ENCODE measurements at regions not wholly inside any gene's neighbourhood (a gene's known extent, or its start where the extent isn't known, plus 50 kb on each side); places are given as distances from the start of the nearest gene placed in this dataset.

DNA sequence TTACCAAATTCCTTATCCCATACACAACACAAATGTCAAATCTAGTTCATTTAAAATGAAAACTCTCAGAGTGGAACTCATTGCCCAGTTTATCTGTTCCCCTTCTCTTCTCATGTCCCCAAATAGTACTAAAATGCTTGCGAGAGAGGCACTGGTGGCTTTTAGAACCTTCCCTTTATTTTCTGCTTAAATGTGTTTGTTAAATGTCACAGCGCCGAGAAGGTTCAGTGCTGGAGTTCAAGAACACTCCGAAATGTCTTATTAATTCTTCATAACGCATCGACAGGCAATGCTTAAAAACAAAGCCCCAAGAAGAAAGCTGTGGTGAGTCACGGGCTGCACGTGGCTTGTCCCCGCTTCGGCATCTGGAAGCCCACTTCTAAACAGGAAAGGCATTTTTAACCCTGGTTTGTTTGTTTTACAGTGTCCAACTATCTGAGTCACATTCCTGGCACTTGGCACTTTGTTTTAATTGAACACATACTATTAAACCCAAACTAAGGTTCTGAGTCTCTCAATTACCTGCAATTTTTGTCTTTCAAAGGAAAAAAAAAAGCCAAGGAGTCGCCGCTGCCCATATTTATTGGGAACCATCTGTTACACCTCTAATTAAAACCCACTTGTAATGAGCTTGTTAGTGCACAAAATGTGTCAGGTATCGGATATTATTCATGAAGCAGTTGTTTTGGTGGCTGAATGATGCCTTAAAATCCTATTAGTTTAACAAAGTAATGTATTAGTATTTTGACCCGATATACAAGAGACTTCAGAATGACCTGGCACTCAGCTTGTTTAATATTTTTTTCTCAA, 49.9 kb upstream of the MGMT start:
- Histone ChIP-seq H3K79me2 (no peaks in the 10 kb centered on the region), H3K9me2 (replicated peaks; ENCODE audit: insufficient read depth) (no peaks in the 10 kb centered on the region), H3K9me3 (ENCODE audit: low read depth) (no peaks in the 10 kb centered on the region), H3K27ac (no peak overlapping the region), H3K4me2 (no peak overlapping the region), H3K36me3 (replicated peaks; ENCODE audit: insufficient read depth, low read depth) (no peaks in the 10 kb centered on the region), H3K4me1 (ENCODE audit: insufficient read depth) (peaks cover 4% of the 10 kb centered on the region), H3K27me3 (peaks cover 7% of the 10 kb centered on the region), H2AFZ (no peak overlapping the region), H3K4me3 (no peak overlapping the region), H4K20me1 (ENCODE audit: insufficient read depth, poor library complexity, severe bottlenecking) (no peaks in the 10 kb centered on the region)
- no peak for DNase-seq (ENCODE audit: low spot score)
- 59% methylated on average over 14 of the region's 14 CpGs for WGBS (ENCODE audit: low lambda C conversion rate, missing lambda C conversion rate)
- TF ChIP-seq EZH2 (IDR thresholded peaks at IDR 0.05; ENCODE audit: borderline replicate concordance), result no peak
- TF ChIP-seq EZH2phosphoT487 (IDR thresholded peaks at IDR 0.05; ENCODE audit: low read depth, severe bottlenecking, unreplicated experiment), result no peak
- TF ChIP-seq, protein P1, sequence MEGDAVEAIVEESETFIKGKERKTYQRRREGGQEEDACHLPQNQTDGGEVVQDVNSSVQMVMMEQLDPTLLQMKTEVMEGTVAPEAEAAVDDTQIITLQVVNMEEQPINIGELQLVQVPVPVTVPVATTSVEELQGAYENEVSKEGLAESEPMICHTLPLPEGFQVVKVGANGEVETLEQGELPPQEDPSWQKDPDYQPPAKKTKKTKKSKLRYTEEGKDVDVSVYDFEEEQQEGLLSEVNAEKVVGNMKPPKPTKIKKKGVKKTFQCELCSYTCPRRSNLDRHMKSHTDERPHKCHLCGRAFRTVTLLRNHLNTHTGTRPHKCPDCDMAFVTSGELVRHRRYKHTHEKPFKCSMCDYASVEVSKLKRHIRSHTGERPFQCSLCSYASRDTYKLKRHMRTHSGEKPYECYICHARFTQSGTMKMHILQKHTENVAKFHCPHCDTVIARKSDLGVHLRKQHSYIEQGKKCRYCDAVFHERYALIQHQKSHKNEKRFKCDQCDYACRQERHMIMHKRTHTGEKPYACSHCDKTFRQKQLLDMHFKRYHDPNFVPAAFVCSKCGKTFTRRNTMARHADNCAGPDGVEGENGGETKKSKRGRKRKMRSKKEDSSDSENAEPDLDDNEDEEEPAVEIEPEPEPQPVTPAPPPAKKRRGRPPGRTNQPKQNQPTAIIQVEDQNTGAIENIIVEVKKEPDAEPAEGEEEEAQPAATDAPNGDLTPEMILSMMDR (IDR thresholded peaks at IDR 0.05; ENCODE audit: poor library complexity), result no peak
